Tibial nerve (tissue), 4 donors: ENCODE measurements at regions not wholly inside any gene's neighbourhood (a gene's known extent, or its start where the extent isn't known, plus 50 kb on each side); places are given as distances from the start of the nearest gene placed in this dataset.

ENCODE experiments used
- CTCF ChIP-seq, 5 experiments: fragments of 200-600 bp in 3 of 5; fragments of 450-650 bp in 2 of 5; sonication (generic) in 3 of 5; IDR thresholded peaks; one replicate each; pipeline ENCODE4 v1.5.1; 2016 to 2019; ENCODE audit warnings: antibody characterized with exemption in 5 of 5, mild to moderate bottlenecking in 3 of 5, moderate library complexity in 2 of 5
- EP300 ChIP-seq, 2 donors: sonication (generic); formaldehyde crosslinking; IDR thresholded peaks; one replicate each; pipeline ENCODE4 v1.6.1; 2017; ENCODE audit warnings: antibody characterized with exemption in 2 of 2, mild to moderate bottlenecking in 1 of 2
- POLR2A ChIP-seq, 2 donors: fragments of 450-650 bp; IDR thresholded peaks; one replicate each; pipeline ENCODE4 v1.6.1; 2017; ENCODE audit warnings: antibody characterized with exemption in 2 of 2, mild to moderate bottlenecking in 2 of 2, moderate library complexity in 2 of 2

GRCh38 chr2:237030382-237030781 lies 55.3 kb upstream of the COPS8 start:
- no peak for TF ChIP-seq CTCF (IDR thresholded peaks at IDR 0.05)
- no peak for TF ChIP-seq POLR2A (IDR thresholded peaks at IDR 0.05)
- TF ChIP-seq EP300 (IDR thresholded peaks at IDR 0.05): no peak
